HG03439 (cell line): ENCODE measurements at regions not wholly inside any gene's neighbourhood (a gene's known extent, or its start where the extent isn't known, plus 50 kb on each side); places are given as distances from the start of the nearest gene placed in this dataset.

Source experiments
- ATAC-seq: cut with Tn5 transposase; IDR thresholded peaks from one replicate; pipeline ENCODE4 v1.9.1; 2021; ENCODE audit warnings: mild to moderate bottlenecking, moderate library complexity; ENCODE audit not compliant: unreplicated experiment

DNA sequence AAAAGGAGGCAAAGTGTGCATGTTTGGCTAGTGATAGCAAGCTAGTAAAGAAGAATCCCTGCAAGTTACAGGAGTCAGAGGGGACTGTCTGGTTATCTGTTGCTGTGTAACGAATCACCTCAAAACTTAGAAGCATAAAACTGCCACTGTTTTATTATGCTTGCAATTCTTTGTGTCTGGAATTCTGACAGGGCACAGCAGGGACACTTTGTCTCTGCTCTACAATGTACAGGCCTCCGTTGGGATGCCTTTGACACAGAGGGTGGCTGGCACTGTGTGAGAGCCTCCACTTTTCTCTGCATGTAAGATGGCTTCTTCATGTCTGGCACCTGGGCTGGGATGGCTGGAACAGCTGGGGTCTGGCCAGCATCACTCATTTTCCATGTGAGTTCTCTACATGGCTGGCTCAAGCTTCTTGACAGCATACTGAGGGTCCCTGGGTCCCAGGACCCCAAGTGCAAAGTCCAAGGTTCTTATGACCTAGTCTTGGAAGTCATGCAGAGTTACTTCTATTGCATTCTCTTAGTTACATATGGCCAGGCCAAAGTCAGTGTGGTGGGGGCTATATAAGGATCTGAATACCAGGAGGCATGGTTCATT, 276.9 kb downstream of the RPS24 start:
- no peak for ATAC-seq

DNA sequence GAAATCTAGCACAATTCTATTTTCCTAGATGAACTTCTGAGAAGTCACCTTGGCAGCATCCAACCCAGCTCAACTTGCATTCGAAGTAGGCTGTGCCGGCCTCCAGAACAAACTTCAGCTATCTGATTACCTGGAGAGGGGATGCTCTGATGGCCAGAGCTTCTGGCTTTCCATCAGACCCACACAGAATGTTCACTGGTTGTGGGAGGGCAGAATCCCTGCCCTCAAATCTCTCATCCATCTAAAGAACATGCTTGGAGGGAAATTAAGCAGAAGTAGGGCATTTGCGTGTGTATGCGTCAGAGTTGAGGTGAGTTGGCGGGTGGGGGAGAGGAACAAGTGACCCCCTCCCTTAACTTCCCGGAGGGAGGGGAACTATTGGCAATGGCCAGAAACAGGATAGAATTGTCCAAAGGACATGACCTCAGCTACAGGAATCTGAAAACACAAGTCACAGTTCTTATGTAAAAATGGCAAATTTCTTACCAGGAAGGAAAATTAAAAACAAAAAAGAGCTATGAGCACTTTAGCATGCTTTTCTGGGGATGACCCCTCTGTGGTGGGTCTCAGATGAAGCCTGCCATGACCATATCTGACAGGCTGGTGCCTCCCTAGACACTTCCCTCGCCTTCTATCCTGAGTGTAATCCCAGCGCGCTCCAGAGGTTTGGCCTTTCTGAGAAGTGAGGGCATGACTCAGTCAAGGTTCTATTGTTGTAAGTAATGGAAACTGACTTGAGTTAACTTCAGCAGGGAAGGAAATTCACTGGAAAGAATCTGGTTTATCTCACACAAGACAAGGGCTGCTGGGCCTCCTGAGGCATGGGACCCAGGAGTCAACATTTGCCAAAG, 278.8 kb downstream of the RPS24 start:
- no peak for ATAC-seq

DNA sequence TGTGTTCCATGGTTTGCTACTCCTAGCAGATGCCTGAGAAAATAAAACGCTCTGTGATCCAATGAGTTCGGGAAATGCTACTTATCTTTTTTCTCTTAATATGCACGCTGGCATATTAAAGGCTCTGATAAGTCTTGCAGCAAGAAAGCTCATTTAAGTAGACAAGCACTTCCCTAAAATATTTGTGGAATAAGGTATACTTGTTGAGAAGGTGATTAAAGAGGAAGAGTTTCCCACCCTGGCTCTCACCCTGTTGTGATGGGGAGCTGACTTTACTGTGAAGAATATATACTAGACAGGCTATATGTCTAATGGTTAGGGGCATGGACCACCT, 279.4 kb downstream of the RPS24 start:
- ATAC-seq, result no peak

DNA sequence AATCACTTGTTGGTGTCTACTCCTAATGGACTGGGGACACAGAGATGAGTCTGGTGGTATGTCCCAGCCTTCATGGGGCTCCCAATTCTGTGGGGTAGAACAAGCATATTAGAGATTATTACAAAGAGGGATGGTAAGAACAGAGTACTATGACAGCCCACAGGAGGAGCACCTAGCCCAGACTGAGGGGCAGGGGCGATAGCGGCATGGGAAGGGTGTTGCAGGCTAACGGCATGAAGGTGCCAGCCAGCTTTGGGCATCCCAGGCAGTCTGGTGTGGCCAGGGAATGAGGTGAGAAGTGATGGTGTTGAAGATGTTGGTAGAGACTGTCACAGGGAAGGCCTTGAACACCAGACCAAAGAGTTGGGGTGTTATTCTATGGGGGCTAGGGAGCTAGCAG, 280.0 kb downstream of the RPS24 start:
- no peak for ATAC-seq

DNA sequence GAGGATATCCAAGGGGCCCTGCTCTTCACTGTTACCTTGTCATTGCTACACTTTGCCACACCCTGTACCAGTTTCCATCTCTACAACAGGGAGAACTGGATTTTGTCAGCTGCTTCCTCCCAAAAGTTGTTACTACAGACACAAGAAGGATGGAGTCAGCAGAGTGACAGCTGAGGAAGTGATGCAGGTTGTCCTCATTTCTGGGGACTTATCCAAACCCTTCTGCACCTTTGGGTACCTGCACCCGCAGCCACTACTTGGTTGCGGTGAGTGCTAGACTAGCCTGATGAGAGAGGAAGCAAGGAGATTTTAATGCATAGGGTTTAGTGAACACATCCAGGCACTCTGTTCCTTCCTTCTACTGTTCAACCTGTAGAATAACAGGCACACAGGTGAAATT, 281.0 kb downstream of the RPS24 start:
- ATAC-seq, result no peak

DNA sequence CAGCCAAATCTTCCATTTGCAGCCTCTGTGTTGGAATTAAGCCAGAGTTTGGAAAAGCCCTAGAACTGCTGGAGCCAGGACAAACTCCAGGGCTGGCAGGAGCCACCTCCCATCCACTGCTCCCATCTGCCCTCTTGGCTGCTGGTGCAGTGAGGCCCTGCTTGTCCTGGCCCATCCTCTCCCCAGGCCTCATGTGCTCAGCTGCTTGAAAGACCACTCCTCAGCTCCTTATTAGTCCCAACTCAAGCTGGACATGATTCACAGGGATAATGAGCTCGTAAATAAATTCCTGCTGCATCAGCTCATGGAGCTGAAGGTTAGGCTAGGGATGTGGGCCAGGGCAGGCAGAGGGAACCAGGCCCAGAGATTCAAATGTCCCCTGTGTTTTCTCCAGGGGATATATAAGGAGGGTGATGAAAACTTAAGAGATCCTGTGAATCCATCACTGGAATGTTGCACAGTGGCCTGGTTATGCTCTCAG, 282.8 kb downstream of the RPS24 start:
- ATAC-seq, result no peak

DNA sequence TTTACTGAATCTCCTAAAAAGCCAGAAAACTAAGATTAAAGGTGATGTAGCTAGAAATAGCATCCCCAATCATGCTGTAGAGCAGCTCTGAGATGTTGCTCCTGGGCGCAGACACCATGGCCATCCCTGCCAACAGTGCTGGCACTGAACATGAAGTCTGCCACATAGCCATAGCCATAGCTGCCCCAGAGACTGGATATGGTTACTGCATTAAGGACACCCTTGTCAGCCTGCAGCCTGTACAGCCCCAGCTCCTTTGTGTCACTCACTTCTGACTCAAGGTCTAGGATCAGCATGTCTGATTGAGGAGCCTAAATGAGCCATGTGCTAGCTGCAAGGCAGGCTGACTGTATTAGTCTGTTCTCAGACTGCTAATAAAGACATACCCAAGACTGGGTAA, 284.6 kb downstream of the RPS24 start:
- ATAC-seq, result no peak

DNA sequence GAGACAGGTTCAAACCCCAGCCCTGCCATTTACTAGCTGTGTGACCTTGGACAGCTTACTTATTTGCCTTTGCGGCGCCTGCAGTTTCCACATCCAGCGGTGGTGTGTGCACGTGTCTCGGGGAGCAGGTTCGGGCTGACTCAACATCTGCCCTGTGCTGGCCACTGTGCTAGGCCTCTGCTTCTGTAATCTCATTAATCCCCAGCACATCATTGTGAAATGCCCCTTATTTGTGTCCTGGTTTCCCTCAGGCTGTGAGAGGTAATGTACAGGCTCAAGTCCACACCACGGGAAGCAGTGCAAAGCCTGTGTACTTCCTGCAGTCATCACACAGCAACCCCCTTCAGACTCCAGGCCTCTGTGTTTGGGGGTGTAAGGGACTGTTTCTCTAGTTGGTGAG, 285.7 kb downstream of the RPS24 start:
- no peak for ATAC-seq

DNA sequence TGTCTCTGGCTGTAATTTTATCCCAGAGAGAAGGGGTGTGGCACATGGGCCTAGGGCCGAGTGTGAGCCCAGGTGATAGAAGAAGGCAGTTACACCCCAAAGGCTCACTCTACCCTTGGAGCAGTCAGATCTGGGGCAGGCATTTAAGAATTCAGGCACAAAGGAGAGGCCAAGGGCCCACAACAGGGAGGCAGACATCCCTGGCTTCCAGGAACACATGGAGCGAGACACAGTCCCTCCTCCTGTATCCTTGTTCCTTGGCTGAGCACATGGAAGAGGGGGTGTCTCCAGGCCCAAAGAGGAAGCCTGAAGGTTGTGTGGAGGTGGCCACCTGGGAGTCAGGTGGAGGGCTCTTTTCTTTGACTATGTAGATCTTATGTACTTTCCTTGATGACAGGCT, 286.2 kb downstream of the RPS24 start:
- no peak for ATAC-seq

DNA sequence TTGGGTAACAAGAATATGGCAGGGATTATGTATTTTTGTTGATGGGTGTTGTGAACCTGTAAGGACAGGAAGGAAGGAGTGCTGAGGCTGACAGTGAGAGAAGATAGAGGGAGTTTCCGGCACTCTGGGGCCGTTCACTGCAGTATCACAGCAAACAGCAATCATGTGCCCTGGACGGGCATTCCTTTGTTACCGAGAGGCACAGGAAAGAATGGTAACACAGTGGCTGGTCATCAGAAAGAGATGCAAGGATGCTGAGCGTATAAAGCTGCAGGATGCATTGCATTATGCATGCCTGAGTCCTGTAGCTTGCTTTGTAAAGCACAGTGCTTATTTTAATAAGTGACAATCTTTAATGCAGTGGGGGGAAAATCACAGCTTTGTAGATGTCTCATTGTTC, 286.8 kb downstream of the RPS24 start:
- ATAC-seq, result no peak

DNA sequence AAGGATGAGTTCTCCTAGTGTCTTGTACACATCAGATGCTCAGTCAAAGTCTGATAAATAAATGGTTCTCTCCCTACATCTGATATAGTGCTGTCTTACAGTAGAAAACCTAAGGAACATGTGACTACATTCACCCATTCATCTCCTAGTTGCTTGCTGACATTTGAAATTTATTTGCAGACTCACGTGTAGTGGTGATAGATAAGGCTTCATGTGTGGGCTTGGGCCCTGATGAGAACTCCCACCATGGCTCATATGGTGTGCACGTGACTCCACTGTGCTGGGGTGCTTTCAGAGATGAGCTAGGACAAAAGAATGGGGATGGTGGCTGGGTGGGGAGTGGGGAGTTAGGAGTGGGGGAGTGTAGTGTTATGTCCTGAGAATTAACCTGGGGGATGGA, 287.3 kb downstream of the RPS24 start:
- no peak for ATAC-seq

DNA sequence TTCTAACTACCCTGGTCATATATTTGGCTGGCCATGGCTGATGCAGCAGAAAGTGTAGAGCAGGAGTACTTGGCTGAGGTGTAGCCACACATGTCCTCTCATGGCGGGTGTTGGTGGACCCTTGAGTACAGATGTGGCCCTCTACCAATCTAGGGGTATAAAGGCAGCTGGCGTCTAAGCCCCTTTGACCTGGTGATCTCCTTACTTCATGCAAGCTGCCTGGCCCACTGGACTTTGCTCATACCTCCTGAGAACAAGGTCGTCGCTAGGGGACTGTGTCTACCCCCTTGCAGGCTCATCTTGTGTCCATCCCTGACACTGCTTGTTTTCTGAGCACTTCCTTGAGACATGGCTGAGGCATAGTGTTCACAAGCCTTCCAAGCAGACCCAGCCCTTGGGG, 287.8 kb downstream of the RPS24 start:
- no peak for ATAC-seq

DNA sequence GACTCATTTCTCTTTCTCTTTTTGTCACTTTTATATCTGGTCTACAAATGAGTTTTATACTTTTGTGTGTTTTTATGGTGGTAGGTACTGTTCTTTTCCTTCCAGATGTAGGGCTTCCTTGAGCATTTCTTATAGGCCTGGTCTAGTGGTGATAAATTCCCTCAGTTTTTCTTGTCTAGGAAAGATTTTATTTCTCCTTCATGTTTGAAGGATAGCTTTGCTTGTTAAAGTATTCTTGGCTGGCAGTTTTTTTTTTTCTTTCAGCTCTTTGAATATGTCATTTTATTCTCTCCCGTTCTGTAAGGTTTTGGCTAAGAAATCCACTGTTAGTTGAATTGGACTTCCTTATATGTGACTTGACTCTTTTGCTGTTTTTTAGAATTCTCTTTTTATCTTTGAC, 292.7 kb downstream of the RPS24 start:
- ATAC-seq, result no peak

DNA sequence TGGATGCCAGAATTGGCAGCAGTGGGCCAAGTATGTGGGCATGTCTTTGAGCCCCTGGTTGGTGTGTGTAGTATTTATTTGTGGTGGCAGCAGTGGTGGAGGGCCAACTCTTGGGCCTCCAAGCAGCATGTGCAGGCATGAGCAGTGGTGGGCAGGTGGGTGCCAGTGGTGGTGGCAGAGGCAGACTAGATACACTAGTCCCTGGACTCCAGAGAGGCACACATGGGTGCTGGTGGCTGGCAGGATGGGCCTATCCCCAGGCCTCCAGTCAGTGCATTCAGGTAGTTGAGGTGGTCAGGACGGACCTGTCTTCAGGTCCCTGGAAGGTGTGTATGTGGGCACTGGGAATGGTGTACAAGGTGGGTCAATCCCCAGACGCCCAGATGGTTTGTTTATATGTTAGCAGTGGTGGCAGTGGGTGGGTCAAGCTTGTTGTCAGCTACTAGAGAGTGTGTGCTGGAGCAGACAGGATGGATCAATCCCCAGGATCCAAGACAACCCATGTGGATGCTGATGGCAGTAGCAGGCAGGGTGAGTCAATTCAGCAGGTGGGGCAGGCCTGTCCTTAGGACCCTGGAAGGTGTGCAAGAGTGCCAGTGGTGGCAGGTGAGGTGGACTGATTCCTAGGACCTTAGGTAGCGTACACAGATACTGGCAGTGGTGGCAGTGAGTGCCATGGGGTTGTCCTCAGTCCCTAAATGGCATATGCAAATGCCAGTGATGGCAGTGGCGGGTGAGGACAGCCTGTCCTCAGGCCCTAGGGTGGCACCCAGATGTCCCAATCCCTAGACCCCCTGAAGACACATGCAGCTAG, 294.3 kb downstream of the RPS24 start:
- ATAC-seq, result no peak

DNA sequence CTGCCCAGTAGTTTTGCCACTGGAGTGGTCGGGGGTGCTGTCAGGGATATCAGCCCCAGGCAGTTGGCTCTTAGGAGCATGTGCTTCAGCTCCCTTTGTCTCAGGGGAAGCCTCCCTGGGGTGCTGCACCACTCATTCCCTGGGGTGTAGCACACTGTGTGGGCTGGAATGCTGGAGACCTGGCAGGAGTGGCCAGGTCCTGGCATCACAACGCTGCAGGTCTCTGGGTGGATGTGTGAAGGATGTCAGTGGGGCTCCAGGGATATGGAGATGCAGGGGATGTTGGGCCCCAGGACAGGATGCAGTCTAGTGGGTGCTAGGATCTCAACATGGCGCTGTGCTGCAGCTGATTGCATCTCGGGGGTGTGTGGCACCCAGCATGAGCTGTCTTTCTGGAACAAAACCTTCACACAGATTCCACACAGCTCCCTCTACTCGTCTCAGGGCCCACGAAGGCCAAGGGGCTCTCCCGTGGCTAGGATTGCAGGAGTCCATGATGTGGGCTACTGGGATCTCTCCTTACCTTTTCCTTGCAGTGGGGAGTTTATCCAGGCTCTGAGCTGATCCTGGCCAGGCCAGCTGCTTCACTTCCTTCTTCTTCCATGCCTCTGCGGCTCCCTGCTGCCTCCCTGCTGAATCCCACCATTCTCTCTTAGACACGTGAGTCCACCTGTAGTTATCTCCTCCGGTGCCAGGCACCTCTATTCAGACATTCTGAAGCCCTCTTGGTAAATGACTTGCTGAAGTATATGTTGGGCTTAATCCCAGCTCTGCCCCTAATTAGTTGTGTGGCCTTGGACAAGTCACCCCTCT, 295.1 kb downstream of the RPS24 start:
- no peak for ATAC-seq

DNA sequence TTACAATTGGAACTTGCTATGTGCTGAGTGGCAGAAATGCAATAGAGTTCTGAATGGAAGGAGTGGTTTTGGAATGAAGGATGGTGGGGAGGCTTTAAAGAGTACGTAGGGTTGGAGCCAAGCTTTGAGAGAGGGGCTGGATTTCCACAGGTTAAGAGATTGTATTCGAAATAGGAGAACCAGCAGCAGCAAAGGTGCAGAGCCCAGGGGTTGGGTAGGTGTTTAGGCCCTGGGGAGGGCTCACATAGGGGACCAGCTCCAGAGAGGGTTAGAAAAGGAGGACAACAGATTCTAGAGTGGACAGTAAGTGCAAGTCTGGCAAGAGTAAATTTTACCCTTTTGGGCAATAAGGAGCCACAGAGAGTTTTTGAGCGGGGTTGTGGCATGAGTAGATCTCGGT, 297.2 kb downstream of the RPS24 start:
- ATAC-seq, result no peak

DNA sequence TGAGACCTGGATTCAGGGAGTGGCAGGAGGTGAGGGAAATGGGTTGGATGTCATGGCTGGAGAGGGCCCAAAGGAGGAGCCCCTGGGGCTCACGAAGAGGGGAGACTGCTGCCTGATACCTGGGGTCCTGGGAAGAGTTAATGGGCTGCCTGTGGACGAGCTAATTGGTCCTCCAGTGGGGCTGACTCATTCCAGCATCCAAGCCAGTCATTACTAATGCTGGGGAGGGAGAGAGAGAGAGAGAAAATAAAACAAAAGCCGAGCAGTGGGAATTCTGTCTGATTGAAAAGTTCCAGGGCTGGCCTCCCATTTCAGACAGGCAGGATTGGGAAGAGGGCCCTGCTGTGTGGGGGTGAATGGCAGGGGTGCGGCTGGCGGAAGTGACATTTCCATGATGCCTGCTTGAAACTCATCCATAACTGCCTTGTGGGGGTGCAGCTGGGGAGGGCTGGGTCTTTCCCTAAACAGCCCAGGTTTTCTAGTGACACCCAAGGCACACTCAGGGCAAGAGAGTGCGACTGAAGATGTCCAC, 297.8 kb downstream of the RPS24 start:
- no peak for ATAC-seq

DNA sequence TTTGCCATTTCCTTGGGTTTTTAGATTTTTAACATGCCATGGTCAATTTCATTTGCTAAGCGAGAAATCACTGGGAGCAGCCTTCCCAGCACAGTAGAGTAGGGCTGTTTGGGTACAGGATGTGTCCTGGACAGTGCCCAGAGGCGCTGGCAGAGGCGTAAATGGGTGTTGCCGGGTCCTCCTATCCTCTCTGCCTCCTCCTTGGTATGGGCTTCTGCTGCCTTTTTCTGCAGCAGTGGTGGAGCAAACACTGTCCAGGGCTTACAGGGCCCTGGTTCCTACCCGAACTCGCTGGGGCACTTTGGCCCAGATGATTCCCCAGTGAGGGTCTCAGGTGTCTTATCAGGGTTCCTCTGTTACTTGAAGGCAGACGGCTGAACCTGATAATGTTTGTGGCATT, 298.3 kb downstream of the RPS24 start:
- no peak for ATAC-seq

DNA sequence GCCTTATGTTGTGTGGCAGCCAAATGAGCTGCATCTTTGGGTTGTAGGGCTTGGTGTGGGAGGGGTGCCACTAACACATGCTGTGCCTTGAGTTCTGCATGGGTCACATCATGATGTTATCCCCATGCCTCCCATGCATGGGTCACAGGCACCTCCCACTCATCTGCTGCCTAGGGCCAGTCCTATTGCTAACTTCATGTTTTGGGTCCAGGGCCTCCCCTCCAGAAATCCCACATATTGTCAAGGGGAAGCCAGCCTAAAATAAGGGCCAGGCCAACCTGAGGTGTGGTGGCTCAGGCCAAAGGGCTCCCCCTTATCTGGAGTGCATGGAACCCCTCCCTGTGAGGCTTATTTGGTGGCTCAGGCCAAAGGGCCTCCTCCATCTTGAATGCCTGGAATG, 299.0 kb downstream of the RPS24 start:
- ATAC-seq, result no peak

DNA sequence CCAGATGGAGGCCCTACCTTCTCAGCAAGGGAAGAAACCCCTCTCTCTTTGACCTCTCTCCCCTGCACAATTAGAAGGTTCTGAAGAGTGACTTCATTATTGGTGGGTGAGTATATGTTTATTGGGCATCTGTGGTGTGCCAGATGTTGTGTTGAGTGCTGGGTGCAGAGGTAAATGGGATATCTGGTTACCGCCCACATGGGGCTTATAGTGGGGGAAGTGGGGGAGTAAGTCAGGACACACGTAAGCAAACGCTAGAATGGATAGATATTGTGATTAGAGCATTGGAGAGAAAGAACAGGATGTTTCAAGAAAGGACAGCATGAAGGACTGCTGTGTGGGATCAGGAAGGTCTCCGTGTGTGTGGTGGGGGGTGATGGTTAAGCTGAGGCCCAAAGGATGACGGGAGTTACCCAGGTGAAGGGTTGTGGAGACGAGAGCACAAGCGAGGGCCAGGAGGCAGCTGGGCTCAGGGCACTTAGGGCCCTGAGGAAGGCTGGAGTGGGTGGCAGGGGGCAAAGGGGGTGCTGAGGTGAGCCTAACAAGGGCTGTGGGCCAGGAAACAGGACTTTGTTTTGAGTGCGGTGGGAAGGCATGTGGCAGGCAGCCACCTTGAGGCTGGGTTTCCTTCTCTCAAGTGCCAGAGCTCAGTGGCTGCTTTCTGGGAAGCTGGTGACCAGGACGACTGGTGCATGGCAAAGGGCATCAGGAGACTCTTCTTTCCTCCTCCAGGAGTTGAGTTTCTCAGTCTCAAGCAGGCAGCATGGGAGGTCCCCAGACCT, 299.9 kb downstream of the RPS24 start:
- no peak for ATAC-seq
